ENCODE measurements at regions not wholly inside any gene's neighbourhood (a gene's known extent, or its start where the extent isn't known, plus 50 kb on each side); places are given as distances from the start of the nearest gene placed in this dataset.

GRCh38 chrX:93598076-93598475 lies 75.3 kb downstream of the NAP1L3 start:
- no peaks in the 10 kb centered on the region for H3K36me3 Mint-ChIP-seq
- H3K9me3 Mint-ChIP-seq = no peaks in the 10 kb centered on the region
- no peaks in the 10 kb centered on the region for H3K27me3 Mint-ChIP-seq (ENCODE audit: low read depth)
- no peak for DNase-seq (ENCODE audit: low spot score in 2 of 2, unreplicated experiment in 2 of 2)
- no peak for TF ChIP-seq CTCF (IDR thresholded peaks at IDR 0.05; ENCODE audit: unreplicated experiment)
- H3K4me3 Mint-ChIP-seq = no peak overlapping the region
- no peak overlapping the region for H3K27ac Mint-ChIP-seq
- H3K4me1 Mint-ChIP-seq = no peaks in the 10 kb centered on the region

GRCh38 chrX:93594780-93595179 lies 78.6 kb downstream of the NAP1L3 start:
- Mint-ChIP-seq H3K4me3 (no peak overlapping the region), H3K27ac (no peak overlapping the region), H3K36me3 (no peaks in the 10 kb centered on the region), H3K9me3 (no peaks in the 10 kb centered on the region), H3K4me1 (no peaks in the 10 kb centered on the region), H3K27me3 (ENCODE audit: low read depth) (no peaks in the 10 kb centered on the region)
- no peak for DNase-seq (ENCODE audit: low spot score in 2 of 2, unreplicated experiment in 2 of 2)
- TF ChIP-seq CTCF (IDR thresholded peaks at IDR 0.05; ENCODE audit: unreplicated experiment) = no peak

GRCh38 chrX:93593966-93594365 lies 79.4 kb downstream of the NAP1L3 start:
- H3K27me3 Mint-ChIP-seq (ENCODE audit: low read depth) = no peaks in the 10 kb centered on the region
- H3K4me1 Mint-ChIP-seq = no peaks in the 10 kb centered on the region
- no peak for TF ChIP-seq CTCF (IDR thresholded peaks at IDR 0.05; ENCODE audit: unreplicated experiment)
- H3K9me3 Mint-ChIP-seq = no peaks in the 10 kb centered on the region
- no peaks in the 10 kb centered on the region for H3K36me3 Mint-ChIP-seq
- H3K4me3 Mint-ChIP-seq = no peak overlapping the region
- H3K27ac Mint-ChIP-seq = no peak overlapping the region
- DNase-seq (ENCODE audit: low spot score in 2 of 2, unreplicated experiment in 2 of 2) = no peak

GRCh38 chrX:93591398-93591797 lies 82.0 kb downstream of the NAP1L3 start:
- peak; percentile 8 for TF ChIP-seq CTCF (IDR thresholded peaks at IDR 0.05; ENCODE audit: unreplicated experiment)
- Mint-ChIP-seq H3K9me3 (no peaks in the 10 kb centered on the region), H3K36me3 (no peaks in the 10 kb centered on the region), H3K4me1 (no peaks in the 10 kb centered on the region), H3K27ac (no peak overlapping the region), H3K4me3 (no peak overlapping the region), H3K27me3 (ENCODE audit: low read depth) (no peaks in the 10 kb centered on the region)
- no peak for DNase-seq (ENCODE audit: low spot score in 2 of 2, unreplicated experiment in 2 of 2)

- Mint-ChIP-seq H3K4me1 (no peaks in the 10 kb centered on the region), H3K27ac (no peak overlapping the region), H3K9me3 (peaks cover 3% of the 10 kb centered on the region), H3K27me3 (ENCODE audit: low read depth) (no peaks in the 10 kb centered on the region), H3K4me3 (no peak overlapping the region), H3K36me3 (no peaks in the 10 kb centered on the region)
- no peak for DNase-seq (ENCODE audit: low spot score in 2 of 2, unreplicated experiment in 2 of 2)
- no peak for TF ChIP-seq CTCF (IDR thresholded peaks at IDR 0.05; ENCODE audit: unreplicated experiment)
Observed at GRCh38 chrX:93585661-93586060, 87.7 kb downstream of the NAP1L3 start.

GRCh38 chrX:93580634-93581033 lies 92.7 kb downstream of the NAP1L3 start:
- Mint-ChIP-seq H3K4me1 (no peaks in the 10 kb centered on the region), H3K4me3 (no peak overlapping the region), H3K9me3 (peaks cover 6% of the 10 kb centered on the region), H3K27ac (no peak overlapping the region), H3K36me3 (no peaks in the 10 kb centered on the region), H3K27me3 (ENCODE audit: low read depth) (no peaks in the 10 kb centered on the region)
- TF ChIP-seq CTCF (IDR thresholded peaks at IDR 0.05; ENCODE audit: unreplicated experiment) = no peak
- no peak for DNase-seq (ENCODE audit: low spot score in 2 of 2, unreplicated experiment in 2 of 2)

Measured in mesothelial cell of epicardium (in vitro differentiated cells).